HG03432 (cell line): ENCODE measurements at regions not wholly inside any gene's neighbourhood (a gene's known extent, or its start where the extent isn't known, plus 50 kb on each side); places are given as distances from the start of the nearest gene placed in this dataset.

Source experiments
- ATAC-seq: cut with Tn5 transposase; IDR thresholded peaks from one replicate; pipeline ENCODE4 v1.9.1; 2021; ENCODE audit warnings: mild to moderate bottlenecking, moderate library complexity; ENCODE audit not compliant: unreplicated experiment

DNA sequence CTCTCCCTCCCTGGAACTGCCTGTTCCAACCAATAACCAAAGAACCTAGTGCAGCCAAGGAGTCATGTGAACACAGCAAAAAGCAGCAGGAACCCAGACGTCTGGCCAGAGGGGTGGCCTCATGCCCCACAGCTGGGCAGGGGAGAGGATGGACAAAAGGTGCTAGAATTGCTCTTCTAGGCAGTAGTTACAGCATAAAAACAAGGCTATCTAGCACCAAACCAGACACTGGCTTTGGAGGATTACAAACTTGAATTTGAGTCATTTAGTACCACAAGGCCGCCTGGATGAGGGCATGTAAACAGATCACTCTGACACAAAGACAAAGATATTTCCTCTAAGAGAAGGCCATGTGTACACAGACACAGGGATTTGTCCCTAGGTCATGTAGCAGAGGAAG lies 423.3 kb upstream of the MAF start:
- ATAC-seq, result no peak

DNA sequence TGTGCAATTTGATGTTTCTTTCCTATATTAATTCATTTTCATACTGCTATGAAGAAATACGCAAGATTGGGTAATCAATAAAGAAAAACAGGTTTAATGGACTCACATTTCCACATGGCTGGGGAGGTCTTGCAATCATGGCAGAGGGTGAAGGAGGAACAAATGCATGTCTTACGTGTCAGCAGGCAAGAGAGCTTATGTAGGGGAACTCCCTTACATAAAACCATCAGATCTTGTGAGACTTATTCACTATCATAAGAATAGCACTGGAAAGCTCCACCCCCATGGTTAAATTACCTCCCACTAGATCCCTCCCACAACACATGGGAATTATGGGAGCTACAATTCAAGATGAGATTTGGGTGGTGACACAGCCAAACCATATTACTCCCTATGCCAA lies 418.9 kb upstream of the MAF start:
- ATAC-seq, result no peak

DNA sequence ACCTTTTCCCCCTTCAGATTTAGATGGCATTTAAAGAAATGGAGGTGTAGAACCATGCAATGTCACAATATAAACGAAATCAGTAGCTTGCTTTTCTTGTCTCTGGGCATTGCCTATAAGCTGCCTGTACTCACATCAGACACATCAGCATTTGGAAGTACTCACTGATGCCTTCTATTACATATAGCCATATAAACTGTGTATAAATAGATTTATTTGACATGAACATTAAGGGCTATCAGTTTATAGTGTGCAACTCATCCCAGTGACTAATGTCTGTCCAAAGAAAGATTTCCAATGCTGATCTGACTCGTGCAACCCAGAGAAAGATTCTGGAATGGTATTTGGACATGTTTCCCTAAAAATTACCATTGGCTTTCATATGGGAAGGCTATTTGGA lies 417.9 kb upstream of the MAF start:
- ATAC-seq, result no peak

DNA sequence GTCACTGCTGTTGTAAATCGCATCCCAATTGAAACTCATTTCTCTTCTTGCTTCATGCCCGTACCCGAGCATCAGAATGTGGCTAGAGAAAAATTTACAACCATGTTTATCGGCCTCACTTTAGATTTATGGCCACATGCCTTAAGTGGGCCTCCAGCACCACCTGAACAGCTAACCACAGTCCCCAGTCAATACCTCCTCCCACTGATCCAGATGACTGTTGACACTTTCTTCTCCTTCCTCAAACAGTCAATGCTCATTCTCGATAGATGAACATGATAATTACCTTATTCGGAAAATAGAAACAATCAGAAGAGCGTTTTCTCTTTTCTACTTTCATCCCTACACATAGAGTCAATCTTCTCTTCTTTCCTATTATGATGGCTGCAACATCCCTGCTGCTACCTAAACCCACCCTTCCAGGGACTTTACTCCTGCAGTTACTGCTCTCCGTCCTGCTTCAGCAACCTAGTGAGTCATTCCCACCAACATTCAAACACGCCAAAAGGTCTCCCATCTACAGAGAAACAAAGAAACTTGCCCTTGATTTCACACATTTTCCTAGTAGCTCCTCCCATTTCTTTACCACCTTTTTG lies 416.3 kb upstream of the MAF start:
- ATAC-seq, result no peak

DNA sequence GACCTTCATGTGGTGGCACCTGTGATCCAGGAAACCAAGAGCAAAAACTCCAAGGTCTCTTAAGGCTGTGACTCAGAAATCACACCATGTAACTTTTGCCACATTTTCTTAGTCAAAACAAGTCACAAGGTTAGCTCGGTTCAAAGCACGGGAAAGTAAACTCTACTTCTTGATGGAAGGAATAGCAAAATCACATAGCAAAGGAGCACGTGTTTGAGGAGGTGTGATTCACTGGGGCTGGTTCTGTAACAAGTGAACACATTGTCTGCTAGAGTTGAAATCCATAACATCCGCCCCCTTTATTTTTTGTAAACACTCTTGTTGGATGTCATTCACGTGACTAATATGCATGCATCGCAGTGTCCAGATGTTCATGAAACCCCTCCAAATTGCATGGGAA lies 415.0 kb upstream of the MAF start:
- ATAC-seq, result no peak

DNA sequence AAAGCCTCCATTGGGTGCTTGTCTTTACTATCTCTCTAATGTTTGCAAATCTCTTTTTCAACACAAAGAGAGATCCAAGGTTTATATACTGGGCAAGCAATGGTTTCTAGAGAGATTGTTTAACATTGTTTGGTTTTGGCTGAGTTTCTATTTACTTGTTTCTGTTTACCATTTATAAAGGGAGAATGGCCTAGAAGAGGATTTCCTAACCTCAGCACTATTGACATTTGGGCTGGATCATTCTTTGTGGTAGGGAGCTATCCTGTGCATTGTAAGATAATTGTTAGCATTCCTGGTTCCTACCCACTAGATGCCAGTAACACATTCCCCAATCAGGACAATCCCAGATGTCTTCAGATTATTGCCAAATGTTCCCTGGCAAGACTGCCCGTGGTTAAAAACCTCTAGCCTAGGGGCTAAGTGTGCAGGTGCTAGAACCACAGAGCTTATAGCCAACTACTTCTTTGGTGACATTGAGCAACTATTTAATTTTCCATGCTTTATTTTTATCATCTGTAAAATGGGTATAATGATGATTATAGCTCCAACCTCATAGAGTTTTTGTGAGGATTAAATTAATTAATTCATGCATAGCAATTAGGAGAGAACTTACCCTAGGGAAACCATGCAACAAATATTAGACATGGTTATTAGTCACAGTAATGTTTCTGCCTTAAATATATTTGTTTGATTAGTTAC lies 413.9 kb upstream of the MAF start:
- ATAC-seq, result no peak

DNA sequence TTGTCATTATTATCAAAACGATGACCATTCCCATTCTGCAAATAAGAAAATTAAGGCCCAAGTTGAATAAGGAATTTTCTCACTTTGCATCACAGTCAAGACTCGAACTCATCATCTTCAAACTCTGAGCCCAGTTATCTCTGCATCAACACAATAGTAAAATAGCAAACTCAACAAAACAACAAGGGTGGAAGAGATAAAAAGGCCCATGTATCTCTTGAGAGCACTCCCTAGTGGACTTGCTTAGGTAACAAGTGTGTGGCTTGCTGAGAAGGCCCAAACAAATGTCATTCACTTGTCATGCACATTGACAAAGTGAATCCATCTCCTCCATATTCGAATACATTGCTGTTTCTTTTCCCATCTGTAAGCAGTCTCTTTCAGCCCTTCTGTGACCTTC lies 412.0 kb upstream of the MAF start:
- no peak for ATAC-seq

DNA sequence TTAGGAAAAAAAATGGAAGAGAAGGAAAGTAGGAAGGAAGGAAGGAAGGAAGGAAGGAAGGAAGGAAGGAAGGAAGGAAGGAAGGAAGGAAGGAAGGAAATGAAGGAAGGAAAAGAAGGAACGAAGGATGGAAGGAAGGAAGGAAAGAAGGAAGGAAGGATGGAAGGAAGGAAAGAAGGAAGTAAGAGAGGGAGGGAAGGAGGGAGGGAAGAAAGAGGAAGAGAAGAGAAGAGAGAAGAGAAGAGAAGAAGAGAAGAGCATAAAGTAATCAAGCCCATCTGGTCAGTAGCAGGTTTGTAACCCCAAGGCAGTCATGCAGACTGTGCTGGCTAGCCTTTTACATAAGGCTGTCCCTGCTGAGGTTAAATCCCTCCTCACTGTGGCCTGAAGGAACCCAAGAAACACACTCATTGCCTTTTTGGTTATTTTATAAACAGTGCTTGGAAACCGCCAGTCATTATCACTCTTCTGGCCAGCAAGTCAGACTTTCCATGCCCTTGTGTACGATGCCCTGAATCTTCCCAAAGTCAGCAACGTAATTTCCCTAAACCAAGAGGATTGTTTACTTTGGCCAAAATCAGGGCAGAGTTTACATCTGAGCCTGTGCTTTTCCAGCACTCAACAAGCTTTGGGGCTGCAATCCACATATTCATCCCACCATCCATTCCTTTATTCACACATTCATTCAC lies 409.6 kb upstream of the MAF start:
- no peak for ATAC-seq

DNA sequence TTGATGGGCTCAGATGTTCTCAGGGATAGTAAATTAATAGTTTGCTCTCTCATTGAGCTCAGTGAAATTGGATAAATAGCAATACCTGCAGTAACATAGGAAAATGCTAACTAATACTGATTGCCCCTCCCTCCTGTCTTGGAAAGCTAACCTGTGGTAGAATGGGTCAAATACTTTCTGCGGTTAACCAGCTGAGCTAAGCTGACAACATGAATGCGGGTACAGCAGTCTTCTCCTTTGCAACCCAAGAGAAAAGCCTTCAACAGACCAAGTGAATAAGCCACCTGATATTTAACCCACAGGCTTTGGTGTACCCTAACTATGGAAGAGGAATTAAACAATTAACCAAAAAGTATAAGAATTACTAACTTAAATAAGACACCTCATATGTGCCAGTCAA lies 408.3 kb upstream of the MAF start:
- no peak for ATAC-seq

DNA sequence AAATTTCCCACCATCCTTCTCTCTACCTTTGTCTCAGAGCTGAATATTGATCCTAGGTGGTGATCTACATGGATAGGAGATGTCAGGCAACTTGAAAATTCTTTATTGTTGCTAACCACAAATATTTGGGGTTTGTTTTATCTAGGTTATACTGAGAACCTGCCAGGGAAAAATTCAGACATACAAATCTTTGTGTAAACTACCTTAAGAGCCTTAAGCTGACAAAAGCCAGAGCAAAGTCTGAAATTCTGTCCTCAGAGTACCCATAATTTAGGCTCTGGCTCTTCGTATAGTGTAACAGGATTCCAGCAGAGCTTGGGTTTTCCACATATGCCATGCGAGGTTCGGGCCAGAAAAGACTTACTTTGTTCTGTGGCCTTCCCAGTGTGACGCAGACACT lies 406.7 kb upstream of the MAF start:
- no peak for ATAC-seq

DNA sequence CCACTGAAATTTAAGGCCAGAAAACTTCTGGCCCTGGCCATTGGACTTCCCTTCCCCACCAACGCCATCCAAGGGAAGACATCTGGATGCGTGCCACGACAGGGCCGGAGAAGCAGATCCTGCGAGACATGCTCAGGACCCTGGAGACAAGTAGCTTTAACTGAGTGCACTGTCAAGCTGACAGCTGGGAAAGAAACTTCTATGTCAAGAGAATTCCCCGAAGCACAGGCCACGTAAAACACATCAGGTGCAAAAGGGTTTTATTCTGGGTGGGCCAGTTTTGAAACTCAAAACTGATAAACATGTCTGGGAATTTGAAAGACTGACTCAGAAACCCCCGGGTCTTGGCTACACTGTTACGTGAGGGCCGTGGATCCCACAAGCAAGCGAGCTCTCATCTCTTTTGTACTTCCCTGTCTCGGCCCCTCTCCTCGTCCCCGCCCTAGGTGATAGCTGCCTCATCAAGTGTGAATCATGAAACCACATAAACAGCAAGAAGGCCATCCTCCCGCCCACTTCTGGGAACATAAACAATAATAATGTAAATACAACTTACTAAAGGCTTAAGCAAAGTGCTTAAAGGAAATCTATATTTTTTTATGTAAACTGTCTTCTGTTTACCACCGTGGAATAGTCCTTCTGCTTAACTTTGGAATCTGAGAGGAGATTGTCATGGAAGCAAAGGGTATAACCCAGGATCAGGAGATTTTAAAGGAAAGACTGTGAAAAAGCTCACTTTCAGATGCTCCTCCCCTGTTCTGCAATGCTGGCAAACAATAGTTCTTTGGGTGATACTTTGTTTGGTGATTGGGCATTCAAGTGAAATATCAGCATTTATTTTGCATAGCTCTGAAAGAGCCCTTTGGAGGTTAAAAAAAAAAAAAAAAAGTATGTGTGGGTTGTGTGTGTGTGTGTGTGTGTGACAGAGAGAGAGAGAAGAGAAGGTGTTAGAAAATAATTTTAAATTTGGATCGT lies 406.0 kb upstream of the MAF start:
- no peak for ATAC-seq

DNA sequence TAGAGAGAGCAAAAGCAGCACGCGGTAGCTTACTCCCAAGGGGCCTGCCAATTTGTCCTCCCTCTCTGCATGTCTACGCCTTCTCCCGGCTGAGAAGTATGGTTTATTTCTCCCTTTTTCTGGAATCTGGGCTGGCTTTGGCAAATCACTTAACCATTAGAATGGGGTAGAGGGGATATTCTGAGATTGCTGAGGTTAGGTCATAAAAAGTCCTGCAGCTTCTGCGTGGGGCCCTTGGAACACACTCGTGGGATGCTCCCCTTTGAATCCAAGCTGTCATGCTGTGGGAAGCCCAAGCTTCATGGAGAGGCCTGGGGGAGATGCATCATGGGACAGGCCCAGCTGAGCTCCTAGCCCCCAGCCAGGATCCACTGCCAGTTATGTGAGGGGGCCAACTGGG lies 403.6 kb upstream of the MAF start:
- ATAC-seq, result no peak

DNA sequence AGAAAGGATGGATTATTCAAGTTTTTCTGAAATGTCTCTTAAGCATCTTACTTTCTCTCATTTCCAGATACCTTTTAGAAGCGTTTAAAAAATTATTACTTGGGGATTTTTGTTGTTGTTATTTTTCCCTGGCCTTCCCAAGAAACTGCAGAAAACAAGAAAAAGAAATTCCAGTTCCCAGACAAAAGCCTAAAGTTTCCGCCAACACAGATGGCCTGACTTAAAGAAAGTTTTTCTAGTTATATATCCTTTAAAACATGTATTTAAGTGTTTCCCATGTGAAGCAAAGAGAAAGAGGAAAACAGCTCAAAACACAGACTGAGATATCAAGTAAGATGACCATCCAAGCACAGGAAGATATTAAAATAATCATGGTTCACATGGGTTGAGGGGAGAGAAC lies 401.7 kb upstream of the MAF start:
- ATAC-seq, result no peak

DNA sequence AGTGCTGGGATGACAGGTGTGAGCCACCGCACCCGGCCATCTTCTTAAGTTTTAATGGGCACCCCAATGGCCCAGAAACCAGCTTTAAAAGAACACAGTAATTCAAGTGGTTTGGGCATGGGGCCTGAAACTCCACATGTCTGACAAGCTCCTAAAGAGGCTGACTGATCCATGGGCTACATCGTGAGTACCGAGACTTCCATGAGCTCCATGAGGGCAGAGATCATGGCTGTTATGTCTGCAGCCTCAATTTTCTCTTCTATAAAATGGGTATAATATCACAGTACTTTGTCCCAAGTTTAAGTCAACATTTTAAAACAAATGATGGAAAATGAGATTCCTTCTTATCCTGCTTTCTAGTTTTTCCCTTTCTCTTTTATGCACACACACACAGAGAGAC lies 397.6 kb upstream of the MAF start:
- no peak for ATAC-seq

DNA sequence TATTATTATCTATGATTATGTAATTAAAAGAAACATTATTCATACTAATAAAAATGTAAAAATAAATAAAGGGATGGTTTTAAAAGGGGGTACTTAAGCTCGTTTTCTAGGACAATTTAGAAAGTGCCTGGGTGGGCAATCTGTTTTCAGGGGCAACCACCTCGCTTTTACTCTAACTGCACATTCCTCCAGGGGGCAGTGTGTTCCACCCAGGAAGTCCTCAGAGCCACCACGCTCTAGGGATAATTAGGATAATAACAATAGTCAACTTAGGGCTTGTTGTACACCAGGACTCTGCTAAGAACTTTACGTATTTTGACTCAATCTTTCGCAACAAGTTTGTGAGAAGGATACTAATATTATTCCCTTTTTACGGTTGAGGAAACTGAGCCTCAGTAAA lies 396.7 kb upstream of the MAF start:
- ATAC-seq, result no peak

DNA sequence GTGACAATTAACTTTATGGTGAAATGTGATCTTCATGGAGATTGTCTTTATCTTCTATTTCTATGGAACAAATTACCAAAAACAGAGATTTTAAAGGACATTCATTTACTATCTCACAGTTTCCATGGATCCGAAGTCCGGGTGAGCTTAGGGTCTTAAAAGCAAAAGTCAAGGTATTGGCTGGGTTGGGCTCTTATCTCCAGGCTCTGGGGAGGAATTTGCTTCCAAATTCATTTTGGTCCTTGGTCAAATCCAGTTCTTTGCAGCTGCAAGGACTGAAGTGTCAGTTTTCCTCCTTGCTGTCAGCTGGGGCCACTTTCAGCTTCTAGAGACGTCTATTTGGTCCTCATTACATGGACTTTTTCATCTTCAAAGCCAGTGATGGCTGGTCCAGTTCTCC lies 395.8 kb upstream of the MAF start:
- no peak for ATAC-seq

DNA sequence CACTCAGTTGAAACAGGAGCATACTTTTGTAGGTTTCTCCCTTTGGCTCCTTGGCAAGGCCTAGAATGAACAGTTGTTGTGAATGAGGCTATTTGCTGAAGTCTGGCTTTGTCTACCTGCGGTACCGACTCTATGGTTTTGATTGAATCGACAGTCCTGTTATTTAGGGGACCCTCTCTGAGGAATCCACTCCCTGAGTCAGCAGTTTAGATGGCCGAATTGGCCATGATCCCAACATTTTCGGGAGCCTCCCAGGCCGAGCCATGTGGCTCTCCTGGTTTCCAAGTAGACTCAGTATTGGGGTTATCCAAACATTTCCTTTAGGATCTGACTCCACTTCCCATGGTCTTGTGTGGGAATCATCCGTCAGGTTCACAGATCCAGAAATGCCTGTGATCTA lies 394.8 kb upstream of the MAF start:
- no peak for ATAC-seq

DNA sequence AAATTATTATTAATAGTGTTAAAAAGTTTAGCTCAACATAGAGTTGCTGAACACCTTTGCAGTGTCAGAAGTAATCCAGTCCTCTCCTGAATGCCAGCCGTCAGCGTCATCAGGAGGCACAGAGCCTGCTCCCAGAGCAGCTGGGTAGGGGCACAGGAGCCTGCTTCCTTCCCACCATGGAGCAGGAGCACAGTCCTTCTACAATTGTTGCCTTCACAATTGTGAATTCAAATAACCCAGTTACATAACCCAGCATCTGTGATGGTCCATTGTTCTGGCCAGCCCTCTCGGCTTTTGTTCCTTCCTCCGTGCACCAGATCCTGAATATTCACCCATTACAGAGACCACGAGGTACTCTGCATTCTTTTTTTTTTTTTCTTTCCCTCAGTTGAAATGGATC lies 393.9 kb upstream of the MAF start:
- no peak for ATAC-seq

DNA sequence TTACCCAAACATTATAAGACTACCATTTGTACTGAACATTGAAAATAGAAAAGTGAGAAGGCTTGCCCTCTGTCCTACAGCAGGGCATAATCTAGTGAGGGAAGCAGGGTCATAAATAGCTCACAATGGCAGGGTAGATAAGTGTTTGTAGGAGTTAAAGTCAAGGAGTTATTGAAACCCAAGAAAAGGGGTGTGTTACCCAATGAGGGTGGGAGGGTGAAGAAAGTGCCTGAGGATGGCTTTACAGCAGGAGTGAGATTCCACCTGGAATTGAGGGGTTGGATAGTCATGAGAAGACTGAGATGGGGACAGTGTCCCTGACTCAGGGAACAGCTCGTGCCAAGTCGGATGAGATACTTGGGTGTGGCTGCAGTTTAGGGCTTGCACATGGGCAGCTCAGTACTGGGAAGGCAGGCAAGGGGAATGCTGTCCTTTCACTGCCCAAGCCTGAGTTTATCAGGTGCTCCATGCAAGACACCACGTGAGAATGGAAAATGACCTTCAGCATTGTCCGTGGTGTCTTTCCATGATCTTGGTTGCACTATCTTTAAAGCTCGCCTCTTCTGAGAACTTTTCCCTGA lies 393.2 kb upstream of the MAF start:
- ATAC-seq, result no peak

DNA sequence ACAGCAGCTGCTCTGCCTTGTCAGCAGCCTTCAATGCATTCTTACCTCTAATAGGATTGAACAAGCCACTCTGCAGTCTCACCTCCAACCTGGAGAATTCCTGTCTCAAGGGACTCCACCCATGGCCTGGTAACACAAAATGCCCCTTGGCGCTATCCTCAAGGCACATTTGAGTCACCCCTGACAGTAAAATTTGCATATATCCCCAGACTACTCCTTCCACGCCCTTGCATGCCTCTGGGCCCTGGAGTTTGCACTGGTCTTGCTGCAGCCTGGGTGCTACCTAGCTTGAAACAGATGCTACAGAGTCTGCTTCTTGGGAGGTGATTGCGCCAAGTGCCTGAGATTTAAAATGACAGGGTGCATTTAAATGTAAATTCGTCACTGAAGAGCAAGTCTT lies 391.4 kb upstream of the MAF start:
- no peak for ATAC-seq

DNA sequence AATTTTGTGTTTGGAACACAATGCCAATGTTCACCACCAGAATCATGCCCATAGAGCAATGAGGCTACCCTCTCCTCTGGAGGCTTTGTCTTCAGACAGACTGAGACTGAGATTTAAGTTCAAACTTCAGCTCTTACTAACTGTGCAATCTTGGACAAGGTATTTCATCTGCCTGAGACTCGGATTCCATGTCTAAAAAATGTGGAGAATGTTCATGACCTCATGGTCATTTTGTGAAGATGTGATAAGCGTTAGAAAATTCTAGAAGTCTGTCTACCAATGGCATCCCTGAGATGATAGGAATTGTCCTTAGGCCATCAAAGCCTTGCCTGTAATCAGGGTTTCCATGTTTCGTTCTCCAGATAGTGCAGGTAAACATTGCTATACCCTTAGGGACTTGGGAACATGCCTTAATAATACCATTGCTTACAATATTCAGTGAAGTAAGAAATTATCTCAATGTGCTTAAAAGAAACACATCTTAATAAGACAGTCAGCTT lies 388.2 kb upstream of the MAF start:
- no peak for ATAC-seq
